ENCODE measurements at regions not wholly inside any gene's neighbourhood (a gene's known extent, or its start where the extent isn't known, plus 50 kb on each side); places are given as distances from the start of the nearest gene placed in this dataset.

GRCh38 chr6:156617376-156617775 is 159.8 kb upstream of the ARID1B start:
- H3K9me3 Mint-ChIP-seq: peaks cover 18% of the 10 kb centered on the region
- H3K4me1 Mint-ChIP-seq (ENCODE audit: low read depth): no peaks in the 10 kb centered on the region
- no peak for DNase-seq
- H3K27me3 Mint-ChIP-seq: no peaks in the 10 kb centered on the region
- H3K27ac Mint-ChIP-seq: no peak overlapping the region
- no peak overlapping the region for H3K4me3 Mint-ChIP-seq
- H3K36me3 Mint-ChIP-seq (ENCODE audit: low read depth): peaks cover 1% of the 10 kb centered on the region

DNA sequence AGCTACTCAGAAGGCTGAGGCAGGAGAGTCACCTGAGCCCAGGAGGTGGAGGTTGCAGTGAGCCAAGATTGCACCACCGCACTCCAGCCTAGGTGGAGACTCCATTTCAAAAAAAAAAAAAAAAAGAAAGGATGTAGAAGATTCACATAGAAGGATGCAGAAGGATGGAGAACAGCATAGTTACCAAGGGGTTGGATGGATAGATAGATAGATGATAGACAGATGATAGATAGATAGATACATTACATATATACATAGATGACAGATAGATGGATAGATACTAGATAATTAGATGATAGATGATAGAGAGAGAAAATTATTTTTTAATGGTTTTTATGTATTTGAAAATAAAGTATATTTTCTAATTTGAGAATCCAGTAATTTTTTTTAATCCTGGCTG is 160.7 kb upstream of the ARID1B start:
- Mint-ChIP-seq H3K4me1 (ENCODE audit: low read depth) (no peaks in the 10 kb centered on the region), H3K27me3 (no peaks in the 10 kb centered on the region), H3K9me3 (peaks cover 25% of the 10 kb centered on the region), H3K36me3 (ENCODE audit: low read depth) (peaks cover 1% of the 10 kb centered on the region), H3K27ac (no peak overlapping the region), H3K4me3 (no peak overlapping the region)
- DNase-seq: no peak

DNA sequence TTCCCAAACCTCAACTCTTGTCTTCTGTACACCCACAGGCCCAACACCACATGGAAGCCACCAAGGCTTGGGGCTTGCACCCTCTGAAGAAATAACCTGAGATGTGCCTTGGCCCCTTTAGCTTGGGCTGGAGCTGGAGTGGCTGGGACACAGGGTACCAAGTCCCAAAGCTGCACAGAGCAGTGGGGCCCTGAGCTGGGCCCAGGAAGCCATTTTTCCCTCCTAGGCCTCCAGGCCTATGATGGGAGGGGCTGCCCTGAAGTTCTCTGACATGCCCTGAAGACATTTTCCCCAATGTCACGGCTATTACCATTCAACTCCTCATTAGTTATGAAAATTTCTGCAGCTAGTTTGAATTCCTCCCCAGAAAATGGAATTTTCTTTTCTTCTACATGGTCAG is 163.2 kb upstream of the ARID1B start:
- Mint-ChIP-seq H3K36me3 (ENCODE audit: low read depth) (peaks cover 1% of the 10 kb centered on the region), H3K27me3 (no peaks in the 10 kb centered on the region), H3K9me3 (peaks cover 30% of the 10 kb centered on the region), H3K4me3 (no peak overlapping the region), H3K27ac (no peak overlapping the region), H3K4me1 (ENCODE audit: low read depth) (no peaks in the 10 kb centered on the region)
- DNase-seq: no peak

- H3K4me1 Mint-ChIP-seq (ENCODE audit: low read depth): no peaks in the 10 kb centered on the region
- no peaks in the 10 kb centered on the region for H3K27me3 Mint-ChIP-seq
- DNase-seq: no peak
- H3K36me3 Mint-ChIP-seq (ENCODE audit: low read depth): peaks cover 1% of the 10 kb centered on the region
- H3K27ac Mint-ChIP-seq: no peak overlapping the region
- no peak overlapping the region for H3K4me3 Mint-ChIP-seq
- peaks cover 30% of the 10 kb centered on the region for H3K9me3 Mint-ChIP-seq
Observed at GRCh38 chr6:156612361-156612760, 164.8 kb upstream of the ARID1B start.

DNA sequence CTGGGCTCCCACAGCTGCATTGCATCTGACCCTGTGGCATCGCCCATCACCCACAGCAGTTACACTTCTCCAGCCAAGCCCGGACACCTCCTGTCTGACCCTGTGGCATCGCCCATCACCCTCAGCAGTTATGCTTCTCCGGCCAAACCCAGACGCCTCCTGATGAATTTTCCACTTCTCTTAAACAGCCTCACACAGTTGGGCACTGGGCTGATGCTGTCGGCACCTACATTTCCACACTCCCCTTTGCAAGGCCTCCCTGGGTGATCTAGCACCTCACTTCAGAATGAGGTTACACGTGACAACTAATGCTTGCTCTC is 175.2 kb upstream of the ARID1B start:
- Mint-ChIP-seq H3K4me1 (ENCODE audit: low read depth) (no peaks in the 10 kb centered on the region), H3K9me3 (peaks cover 6% of the 10 kb centered on the region), H3K36me3 (ENCODE audit: low read depth) (no peaks in the 10 kb centered on the region), H3K27me3 (peaks cover 21% of the 10 kb centered on the region), H3K27ac (no peak overlapping the region), H3K4me3 (no peak overlapping the region)
- DNase-seq: no peak

- H3K36me3 Mint-ChIP-seq (ENCODE audit: low read depth): no peaks in the 10 kb centered on the region
- no peaks in the 10 kb centered on the region for H3K4me1 Mint-ChIP-seq (ENCODE audit: low read depth)
- H3K9me3 Mint-ChIP-seq: peaks cover 6% of the 10 kb centered on the region
- no peak for DNase-seq
- H3K27me3 Mint-ChIP-seq: peaks cover 17% of the 10 kb centered on the region
- H3K4me3 Mint-ChIP-seq: no peak overlapping the region
- H3K27ac Mint-ChIP-seq: no peak overlapping the region
Observed at GRCh38 chr6:156601152-156602065, 175.8 kb upstream of the ARID1B start.

- H3K27ac Mint-ChIP-seq: no peak overlapping the region
- peaks cover 17% of the 10 kb centered on the region for H3K27me3 Mint-ChIP-seq
- no peak overlapping the region for H3K4me3 Mint-ChIP-seq
- H3K36me3 Mint-ChIP-seq (ENCODE audit: low read depth): no peaks in the 10 kb centered on the region
- DNase-seq: no peak
- H3K9me3 Mint-ChIP-seq: peaks cover 6% of the 10 kb centered on the region
- no peaks in the 10 kb centered on the region for H3K4me1 Mint-ChIP-seq (ENCODE audit: low read depth)
Observed at GRCh38 chr6:156600678-156601077, 176.5 kb upstream of the ARID1B start.

DNA sequence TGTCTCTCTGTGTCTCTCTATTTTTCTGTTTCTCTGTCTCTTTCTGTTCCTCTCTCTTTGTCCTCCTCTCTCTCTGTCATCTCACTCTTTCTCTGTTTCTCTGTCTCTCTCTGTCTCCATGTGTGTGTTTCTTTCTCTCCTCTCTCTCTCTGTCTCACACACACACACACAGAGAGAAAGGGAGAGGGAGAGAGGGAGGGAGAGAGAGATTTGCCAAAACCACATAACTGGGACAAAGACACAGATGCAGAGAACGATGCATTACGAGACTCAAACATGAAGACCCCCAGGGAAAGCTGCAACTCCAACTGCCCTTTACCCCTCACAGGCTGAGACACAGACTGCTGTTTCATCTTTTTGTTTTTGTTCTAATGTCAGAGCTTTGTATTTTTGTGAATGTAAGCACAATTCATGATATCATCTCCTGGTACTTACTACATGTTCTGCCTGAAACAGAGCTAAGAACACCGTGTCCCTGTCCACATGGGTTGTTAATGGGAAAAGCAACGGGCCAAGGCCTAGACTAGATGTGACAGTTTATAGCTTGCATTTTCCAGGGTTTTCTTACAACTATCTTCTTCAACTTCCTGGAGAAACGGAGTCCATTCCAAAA is 177.1 kb upstream of the ARID1B start:
- Mint-ChIP-seq H3K4me1 (ENCODE audit: low read depth) (no peaks in the 10 kb centered on the region), H3K27ac (no peak overlapping the region), H3K36me3 (ENCODE audit: low read depth) (no peaks in the 10 kb centered on the region), H3K9me3 (peaks cover 6% of the 10 kb centered on the region), H3K27me3 (peaks cover 17% of the 10 kb centered on the region), H3K4me3 (no peak overlapping the region)
- no peak for DNase-seq

DNA sequence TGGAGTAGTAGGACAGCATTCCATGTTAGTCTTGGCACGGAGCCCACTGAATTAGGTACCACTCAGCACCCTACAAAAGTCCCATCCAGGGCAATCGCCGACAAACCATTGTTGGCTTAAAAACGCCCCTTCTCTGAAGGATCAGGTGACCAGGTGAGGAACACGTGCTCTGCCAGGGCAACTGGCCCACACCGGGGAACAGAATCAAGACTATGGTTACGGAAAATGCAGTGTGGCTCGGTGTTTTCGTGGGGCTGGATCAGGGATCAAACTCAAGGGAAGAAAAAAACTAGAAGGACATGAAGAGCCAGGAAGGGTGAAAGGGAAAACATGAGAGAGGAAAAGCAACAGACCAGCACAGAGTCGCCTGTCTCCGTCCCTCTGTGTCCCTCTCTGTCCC is 177.8 kb upstream of the ARID1B start:
- Mint-ChIP-seq H3K4me3 (no peak overlapping the region), H3K27ac (no peak overlapping the region), H3K36me3 (ENCODE audit: low read depth) (no peaks in the 10 kb centered on the region), H3K4me1 (ENCODE audit: low read depth) (no peaks in the 10 kb centered on the region), H3K27me3 (peaks cover 13% of the 10 kb centered on the region), H3K9me3 (peaks cover 2% of the 10 kb centered on the region)
- no peak for DNase-seq

DNA sequence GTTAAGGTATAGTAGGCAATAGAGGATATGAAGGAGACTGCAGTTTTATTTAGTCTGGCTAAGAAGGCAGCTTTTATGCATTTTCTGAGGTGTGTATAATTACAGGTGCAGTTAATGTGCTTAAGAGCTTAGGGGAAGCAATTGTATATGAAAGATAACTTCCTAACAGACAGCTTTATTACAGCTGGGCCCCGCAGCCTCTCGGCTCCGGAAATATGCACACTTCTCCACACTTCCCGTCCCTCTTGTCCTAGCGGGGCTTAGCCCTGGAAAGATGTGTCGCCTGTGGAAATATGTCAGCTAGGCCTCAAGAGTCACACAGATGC is 178.4 kb upstream of the ARID1B start:
- no peaks in the 10 kb centered on the region for H3K36me3 Mint-ChIP-seq (ENCODE audit: low read depth)
- no peak overlapping the region for H3K27ac Mint-ChIP-seq
- no peak overlapping the region for H3K4me3 Mint-ChIP-seq
- peaks cover 15% of the 10 kb centered on the region for H3K27me3 Mint-ChIP-seq
- no peaks in the 10 kb centered on the region for H3K9me3 Mint-ChIP-seq
- H3K4me1 Mint-ChIP-seq (ENCODE audit: low read depth): no peaks in the 10 kb centered on the region
- no peak for DNase-seq

DNA sequence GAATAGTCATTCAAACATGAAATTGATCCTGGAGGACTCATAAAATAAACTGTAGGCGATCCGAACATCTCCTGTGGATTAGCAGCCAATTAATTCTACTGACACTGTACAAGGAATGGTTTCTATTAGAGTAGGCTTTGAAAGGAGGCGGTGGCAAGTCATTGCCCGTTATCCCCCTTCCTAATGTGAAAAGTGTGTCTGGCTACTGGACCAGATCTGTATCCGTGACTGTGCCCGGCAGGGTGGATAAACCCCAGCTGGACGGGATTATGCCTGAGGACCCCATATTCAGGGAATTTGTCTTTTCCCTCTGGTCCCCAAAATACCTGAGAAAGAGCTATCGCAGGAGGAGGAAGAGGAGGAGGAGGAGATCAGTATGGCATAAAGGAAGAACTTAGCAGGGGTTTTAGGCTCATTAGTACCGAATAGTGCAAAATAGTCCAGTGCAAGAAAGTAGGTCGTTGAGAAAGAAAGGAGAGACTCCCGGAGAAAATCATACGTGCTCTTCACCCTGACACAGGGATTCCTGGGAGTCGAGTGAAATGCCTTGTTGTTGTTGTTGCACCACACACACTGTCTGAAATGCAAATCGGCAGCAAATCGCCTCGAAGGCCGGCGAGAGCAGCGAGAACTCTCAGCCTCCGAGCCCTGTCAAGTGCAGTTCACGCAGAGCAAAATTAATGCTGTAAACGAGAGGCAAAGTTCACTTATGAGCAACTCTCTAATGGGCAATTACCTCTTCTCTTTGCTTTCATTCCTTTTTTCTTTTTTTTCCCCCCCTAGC is 178.9 kb upstream of the ARID1B start:
- Mint-ChIP-seq H3K4me3 (no peak overlapping the region), H3K4me1 (ENCODE audit: low read depth) (no peaks in the 10 kb centered on the region), H3K9me3 (no peaks in the 10 kb centered on the region), H3K36me3 (ENCODE audit: low read depth) (no peaks in the 10 kb centered on the region), H3K27me3 (peaks cover 16% of the 10 kb centered on the region), H3K27ac (no peak overlapping the region)
- DNase-seq: no peak

DNA sequence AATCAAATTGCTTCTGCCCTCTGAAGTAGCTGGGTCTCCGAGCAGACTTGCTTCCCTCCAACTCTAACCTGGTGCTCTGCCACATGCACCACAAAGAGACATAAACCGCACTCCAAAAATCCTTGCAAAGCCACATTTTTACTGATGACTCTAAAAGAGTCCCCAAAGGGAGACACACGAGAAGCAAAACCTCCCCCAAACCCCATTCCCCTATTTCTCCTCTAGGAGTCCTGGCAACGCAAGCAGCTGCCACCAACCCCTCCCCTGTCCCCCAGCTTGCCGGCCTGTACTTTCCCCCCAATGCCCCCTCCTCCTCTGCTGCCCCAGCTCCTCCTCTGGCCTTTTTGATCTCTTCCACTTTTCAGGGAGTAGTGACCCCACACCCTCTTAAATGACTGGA is 180.1 kb upstream of the ARID1B start:
- Mint-ChIP-seq H3K4me1 (ENCODE audit: low read depth) (no peaks in the 10 kb centered on the region), H3K36me3 (ENCODE audit: low read depth) (no peaks in the 10 kb centered on the region), H3K9me3 (no peaks in the 10 kb centered on the region), H3K27me3 (peaks cover 15% of the 10 kb centered on the region), H3K27ac (no peak overlapping the region), H3K4me3 (no peak overlapping the region)
- no peak for DNase-seq

- H3K36me3 Mint-ChIP-seq (ENCODE audit: low read depth): no peaks in the 10 kb centered on the region
- H3K4me3 Mint-ChIP-seq: no peak overlapping the region
- no peak overlapping the region for H3K27ac Mint-ChIP-seq
- no peaks in the 10 kb centered on the region for H3K4me1 Mint-ChIP-seq (ENCODE audit: low read depth)
- DNase-seq: no peak
- H3K9me3 Mint-ChIP-seq: no peaks in the 10 kb centered on the region
- H3K27me3 Mint-ChIP-seq: peaks cover 11% of the 10 kb centered on the region
Observed at GRCh38 chr6:156595476-156595875, 181.7 kb upstream of the ARID1B start.

DNA sequence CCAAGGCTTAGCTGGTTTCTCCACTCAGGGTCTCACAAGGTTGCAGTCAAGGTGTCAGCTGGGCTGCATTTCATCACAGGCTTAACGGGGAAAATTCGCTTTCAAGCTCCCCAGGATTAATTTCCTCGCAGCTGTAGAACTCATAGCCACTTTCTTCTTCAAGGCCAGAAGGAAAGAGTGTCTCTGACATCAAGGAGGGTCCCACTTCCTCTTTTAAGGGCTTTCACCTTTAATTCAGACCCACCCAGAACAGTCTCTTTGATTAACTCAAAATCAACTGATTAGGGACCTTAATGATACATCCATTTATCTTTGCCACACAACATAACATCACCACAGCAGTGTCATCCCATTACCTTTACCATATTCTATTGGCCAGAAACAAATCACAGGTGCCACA is 183.3 kb upstream of the ARID1B start:
- Mint-ChIP-seq H3K36me3 (ENCODE audit: low read depth) (no peaks in the 10 kb centered on the region), H3K27ac (no peak overlapping the region), H3K4me1 (ENCODE audit: low read depth) (no peaks in the 10 kb centered on the region), H3K27me3 (peaks cover 14% of the 10 kb centered on the region), H3K4me3 (no peak overlapping the region), H3K9me3 (no peaks in the 10 kb centered on the region)
- DNase-seq: no peak

DNA sequence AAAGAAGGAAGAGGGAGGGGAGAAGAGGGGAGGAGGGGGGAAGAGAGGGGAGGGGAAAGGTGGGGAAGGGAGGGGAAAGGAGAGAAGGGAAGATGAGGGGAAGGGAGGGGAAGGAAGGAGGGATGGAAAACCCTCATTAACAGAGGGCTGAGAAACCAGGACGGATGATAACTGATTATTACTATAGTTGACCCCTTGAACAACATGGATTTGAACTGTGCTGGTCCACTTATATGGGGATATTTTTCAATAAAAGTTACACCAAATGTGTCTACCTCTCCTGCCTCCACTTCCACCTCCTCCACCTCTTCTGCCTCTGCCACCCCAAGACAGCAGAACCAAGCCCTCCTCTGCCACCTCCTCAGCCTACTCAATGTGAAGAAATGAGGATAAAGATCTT is 184.1 kb upstream of the ARID1B start:
- no peaks in the 10 kb centered on the region for H3K36me3 Mint-ChIP-seq (ENCODE audit: low read depth)
- peaks cover 14% of the 10 kb centered on the region for H3K27me3 Mint-ChIP-seq
- no peaks in the 10 kb centered on the region for H3K9me3 Mint-ChIP-seq
- DNase-seq: no peak
- H3K4me1 Mint-ChIP-seq (ENCODE audit: low read depth): no peaks in the 10 kb centered on the region
- H3K27ac Mint-ChIP-seq: no peak overlapping the region
- H3K4me3 Mint-ChIP-seq: no peak overlapping the region

Data from activated T-cell treated with anti-CD3 and anti-CD28 coated beads, Interleukin-2, amount 50 U/mL, for 24 hours (primary cell).